Stimulated activated naive CD8-positive, alpha-beta T cell treated with anti-CD3 and anti-CD28 coated beads, Interleukin-15, Interleukin-2, amounts not matched to agents 100 ng/mL and 50 ng/mL, for 24 hours (primary cell): ENCODE measurements at regions not wholly inside any gene's neighbourhood (a gene's known extent, or its start where the extent isn't known, plus 50 kb on each side); places are given as distances from the start of the nearest gene placed in this dataset.
A peak's percentile ranks its signal among the peaks of the same experiment; 100 is the strongest.

Source experiments
- H3K27ac Mint-ChIP-seq: one replicate; pipeline ENCODE4 v1.8.0; 2021; ENCODE audit warnings: mild to moderate bottlenecking, mixed read lengths
- H3K27me3 Mint-ChIP-seq: one replicate; pipeline ENCODE4 v1.8.0; 2021; ENCODE audit warnings: mixed read lengths
- H3K36me3 Mint-ChIP-seq: one replicate; pipeline ENCODE4 v1.8.0; 2021; ENCODE audit warnings: low read depth, mixed read lengths
- H3K4me1 Mint-ChIP-seq: one replicate; pipeline ENCODE4 v1.8.0; 2021; ENCODE audit warnings: low read depth, mixed read lengths
- H3K4me3 Mint-ChIP-seq: one replicate; pipeline ENCODE4 v1.8.0; 2021; ENCODE audit warnings: mild to moderate bottlenecking, mixed read lengths
- H3K9me3 Mint-ChIP-seq: one replicate; pipeline ENCODE4 v1.8.0; 2021; ENCODE audit warnings: mixed read lengths

DNA sequence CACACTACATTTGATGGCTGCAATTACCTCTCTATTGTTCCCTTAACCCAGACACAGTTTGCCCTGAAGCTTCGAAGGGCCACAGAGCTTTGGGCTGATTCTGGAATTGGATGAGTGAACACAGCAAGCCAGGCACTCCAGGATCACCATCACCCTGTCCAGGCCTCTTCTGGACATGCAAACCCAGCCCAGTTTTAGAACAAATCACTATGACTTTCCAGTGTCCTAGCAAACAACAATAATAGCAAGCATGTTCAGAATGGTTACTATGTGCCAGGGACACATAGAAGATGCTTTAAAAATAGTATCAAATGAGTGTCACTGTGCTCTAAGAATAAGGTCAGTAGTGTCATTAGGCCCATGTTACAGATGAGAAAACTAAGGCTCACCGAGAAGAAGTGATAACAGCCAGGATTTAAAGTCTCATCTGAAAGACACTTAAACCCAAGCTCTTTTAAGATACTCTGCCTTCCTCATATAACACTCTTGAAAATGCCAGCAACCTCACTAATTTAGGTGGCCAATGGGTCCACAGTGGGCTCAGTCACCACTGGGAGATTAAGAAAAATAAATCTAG is 191.7 kb upstream of the STK17B start:
- Mint-ChIP-seq H3K36me3 (no peaks in the 10 kb centered on the region), H3K27ac (no peak overlapping the region), H3K9me3 (peaks cover 6% of the 10 kb centered on the region), H3K4me3 (no peak overlapping the region), H3K27me3 (no peaks in the 10 kb centered on the region), H3K4me1 (peaks cover 7% of the 10 kb centered on the region)

DNA sequence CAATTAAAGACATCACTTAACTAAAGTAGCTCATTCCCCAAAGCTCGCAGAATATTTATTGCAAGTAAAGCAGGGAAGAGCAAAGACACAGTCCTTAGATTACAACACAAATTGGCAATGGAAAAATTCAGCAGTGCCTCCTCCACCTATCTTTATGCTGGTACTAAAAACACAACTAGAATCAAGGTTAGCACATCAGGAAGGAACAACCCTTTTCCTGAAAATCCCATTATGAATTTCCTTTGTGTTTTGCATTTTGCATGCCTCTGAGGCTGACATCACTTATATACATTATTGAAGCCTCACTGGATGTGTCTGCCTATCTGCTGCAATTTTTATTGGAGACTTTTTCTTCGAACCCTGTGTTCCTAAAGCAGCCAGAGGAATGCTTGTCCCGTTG is 193.8 kb upstream of the STK17B start:
- Mint-ChIP-seq H3K27me3 (no peaks in the 10 kb centered on the region), H3K4me1 (peaks cover 7% of the 10 kb centered on the region), H3K27ac (no peak overlapping the region), H3K4me3 (no peak overlapping the region), H3K9me3 (peaks cover 13% of the 10 kb centered on the region), H3K36me3 (no peaks in the 10 kb centered on the region)

DNA sequence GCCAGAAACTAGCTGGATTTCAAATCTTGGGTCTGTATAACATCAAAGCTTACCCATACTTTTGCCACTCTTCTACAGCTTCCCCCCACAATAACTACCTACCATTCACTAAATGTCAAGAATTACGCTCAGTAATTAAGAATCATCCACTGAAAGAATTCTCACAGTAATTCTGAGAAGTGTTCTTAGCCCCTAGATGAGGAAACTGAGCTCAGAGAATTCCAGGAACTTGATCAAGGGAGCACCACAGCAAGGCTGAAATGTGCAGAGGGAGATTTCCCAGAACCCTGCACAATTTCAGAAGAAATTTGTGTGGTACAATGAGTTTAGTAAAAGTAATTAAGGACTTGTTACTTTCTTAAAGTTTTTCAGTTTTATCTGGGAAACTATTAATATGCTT is 194.5 kb upstream of the STK17B start:
- no peak overlapping the region for H3K4me3 Mint-ChIP-seq
- H3K36me3 Mint-ChIP-seq = no peaks in the 10 kb centered on the region
- peaks cover 7% of the 10 kb centered on the region for H3K4me1 Mint-ChIP-seq
- peak overlapping the region; percentile 10 for H3K27ac Mint-ChIP-seq
- H3K9me3 Mint-ChIP-seq = peaks cover 13% of the 10 kb centered on the region
- H3K27me3 Mint-ChIP-seq = no peaks in the 10 kb centered on the region

DNA sequence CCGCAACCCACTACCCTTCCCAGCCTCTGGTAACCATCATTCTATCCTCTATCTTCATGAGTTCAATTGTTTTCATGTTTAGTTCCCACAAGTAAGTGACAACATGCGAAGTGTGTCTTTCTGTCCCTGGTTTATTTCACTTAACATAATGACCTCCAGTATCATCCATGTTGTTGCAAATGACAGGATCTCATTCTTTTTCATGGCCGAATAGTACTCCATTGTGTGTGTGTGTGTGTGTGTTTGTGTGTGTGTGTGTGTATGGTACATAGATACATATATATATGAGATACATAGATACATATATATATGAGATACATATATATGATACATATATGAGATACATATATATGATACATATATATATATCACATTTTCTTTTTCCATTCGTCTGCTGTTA is 196.3 kb upstream of the STK17B start:
- Mint-ChIP-seq H3K27ac (no peak overlapping the region), H3K4me3 (no peak overlapping the region), H3K27me3 (no peaks in the 10 kb centered on the region), H3K4me1 (peaks cover 7% of the 10 kb centered on the region), H3K36me3 (no peaks in the 10 kb centered on the region), H3K9me3 (peaks cover 13% of the 10 kb centered on the region)

DNA sequence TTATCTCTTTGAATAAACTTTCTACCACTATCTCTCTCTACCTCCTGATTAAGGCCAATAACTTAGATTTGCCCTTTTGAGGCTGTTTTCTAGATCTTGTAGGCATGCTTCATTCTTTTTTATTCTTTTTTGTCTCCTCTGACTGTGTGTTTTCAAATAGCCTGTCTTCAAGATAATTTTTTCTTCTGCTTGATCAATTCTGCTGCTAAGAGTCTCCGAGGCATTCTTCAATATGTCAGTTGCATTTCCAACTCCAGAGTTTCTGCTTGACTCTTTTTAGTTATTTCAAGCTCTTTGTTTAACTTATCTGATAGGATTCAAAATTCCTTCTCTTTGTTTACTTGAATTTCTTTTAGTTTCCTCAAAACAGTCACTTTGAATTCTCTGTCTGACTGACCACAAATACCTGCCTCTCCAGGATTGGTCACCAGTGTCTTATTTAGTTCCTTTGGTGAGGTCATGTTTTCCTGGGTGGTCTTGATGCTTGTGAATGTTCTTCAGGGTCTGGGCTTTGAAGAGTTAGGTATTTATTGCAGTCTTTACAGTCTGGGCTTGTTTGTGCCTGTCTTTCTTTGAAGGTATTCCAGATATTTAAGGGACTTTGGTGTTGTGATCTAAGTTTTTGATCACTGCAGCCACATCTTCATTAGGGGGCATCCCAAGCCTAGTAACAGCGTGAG is 197.3 kb upstream of the STK17B start:
- Mint-ChIP-seq H3K36me3 (no peaks in the 10 kb centered on the region), H3K4me3 (no peak overlapping the region), H3K27me3 (no peaks in the 10 kb centered on the region), H3K9me3 (peaks cover 13% of the 10 kb centered on the region), H3K27ac (no peak overlapping the region), H3K4me1 (peaks cover 7% of the 10 kb centered on the region)

DNA sequence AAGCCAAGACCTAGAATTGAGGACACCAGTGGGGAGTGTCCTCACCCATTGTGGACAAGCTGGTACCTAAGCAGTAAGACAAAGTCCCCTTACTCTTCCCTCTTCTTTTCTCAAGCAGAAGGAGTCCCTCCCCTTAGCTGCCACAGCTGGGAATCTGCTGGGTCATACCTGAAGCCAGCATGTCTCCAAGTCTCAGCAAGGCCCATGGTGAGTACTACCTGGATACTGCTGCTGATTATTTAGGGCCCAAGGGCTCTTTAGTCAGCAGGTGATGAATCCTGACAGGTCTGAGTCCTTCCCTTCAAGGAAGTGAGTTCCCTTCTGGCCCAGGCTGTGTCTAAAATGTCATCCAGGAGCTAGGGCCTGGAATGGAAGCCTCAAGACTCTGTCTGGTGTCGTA is 198.6 kb upstream of the STK17B start:
- H3K27me3 Mint-ChIP-seq = peaks cover 3% of the 10 kb centered on the region
- peaks cover 7% of the 10 kb centered on the region for H3K4me1 Mint-ChIP-seq
- no peak overlapping the region for H3K4me3 Mint-ChIP-seq
- peaks cover 13% of the 10 kb centered on the region for H3K9me3 Mint-ChIP-seq
- no peak overlapping the region for H3K27ac Mint-ChIP-seq
- no peaks in the 10 kb centered on the region for H3K36me3 Mint-ChIP-seq

DNA sequence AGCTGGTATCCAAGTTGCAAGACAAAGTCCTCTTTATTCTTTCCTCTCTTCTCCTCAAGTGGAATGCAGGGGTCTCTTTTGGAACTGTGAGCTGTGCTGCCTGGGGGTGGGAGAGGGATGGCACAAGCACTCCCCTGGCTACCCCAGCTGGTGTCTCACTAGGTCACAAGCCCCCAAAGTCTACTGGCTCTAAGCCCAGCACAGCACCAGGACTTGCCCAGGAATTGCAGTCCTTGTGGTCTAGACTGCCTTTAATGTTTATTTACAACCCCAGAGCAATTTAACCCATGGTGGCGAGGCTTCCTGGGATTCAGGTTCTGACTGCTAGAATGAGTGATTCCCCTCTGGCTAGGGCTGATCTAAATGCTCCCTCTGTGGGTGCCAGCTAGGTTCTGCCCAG is 199.0 kb upstream of the STK17B start:
- Mint-ChIP-seq H3K36me3 (no peaks in the 10 kb centered on the region), H3K27me3 (peaks cover 3% of the 10 kb centered on the region), H3K4me1 (peaks cover 7% of the 10 kb centered on the region), H3K4me3 (no peak overlapping the region), H3K9me3 (peaks cover 13% of the 10 kb centered on the region), H3K27ac (no peak overlapping the region)

DNA sequence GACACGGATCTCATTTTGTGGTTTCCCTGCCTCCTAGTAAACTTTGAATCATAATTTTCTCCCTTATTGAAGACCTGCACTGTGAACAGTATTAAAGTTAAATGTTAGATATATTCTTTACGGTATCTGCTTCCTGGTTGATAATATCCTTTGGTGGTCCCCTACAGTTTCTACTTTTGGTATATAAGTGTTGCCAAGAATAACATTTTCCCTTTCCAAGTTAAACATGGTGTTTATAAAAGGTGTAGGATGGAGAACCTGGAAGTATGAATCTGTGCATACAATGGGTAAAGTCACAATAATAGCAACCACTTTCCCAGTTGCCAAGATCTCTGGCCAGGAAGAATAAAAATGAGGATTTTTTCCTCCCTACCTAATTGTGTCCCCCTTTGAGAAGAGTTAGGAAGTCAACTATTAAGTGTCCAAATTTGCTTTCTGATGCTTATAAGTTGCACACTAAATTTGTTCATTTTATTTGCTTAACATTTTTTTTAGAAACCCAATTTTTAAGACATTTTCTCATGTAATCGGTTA is 201.0 kb upstream of the STK17B start:
- Mint-ChIP-seq H3K27ac (no peak overlapping the region), H3K27me3 (peaks cover 3% of the 10 kb centered on the region), H3K36me3 (no peaks in the 10 kb centered on the region), H3K4me3 (no peak overlapping the region), H3K9me3 (peaks cover 13% of the 10 kb centered on the region), H3K4me1 (peaks cover 5% of the 10 kb centered on the region)

DNA sequence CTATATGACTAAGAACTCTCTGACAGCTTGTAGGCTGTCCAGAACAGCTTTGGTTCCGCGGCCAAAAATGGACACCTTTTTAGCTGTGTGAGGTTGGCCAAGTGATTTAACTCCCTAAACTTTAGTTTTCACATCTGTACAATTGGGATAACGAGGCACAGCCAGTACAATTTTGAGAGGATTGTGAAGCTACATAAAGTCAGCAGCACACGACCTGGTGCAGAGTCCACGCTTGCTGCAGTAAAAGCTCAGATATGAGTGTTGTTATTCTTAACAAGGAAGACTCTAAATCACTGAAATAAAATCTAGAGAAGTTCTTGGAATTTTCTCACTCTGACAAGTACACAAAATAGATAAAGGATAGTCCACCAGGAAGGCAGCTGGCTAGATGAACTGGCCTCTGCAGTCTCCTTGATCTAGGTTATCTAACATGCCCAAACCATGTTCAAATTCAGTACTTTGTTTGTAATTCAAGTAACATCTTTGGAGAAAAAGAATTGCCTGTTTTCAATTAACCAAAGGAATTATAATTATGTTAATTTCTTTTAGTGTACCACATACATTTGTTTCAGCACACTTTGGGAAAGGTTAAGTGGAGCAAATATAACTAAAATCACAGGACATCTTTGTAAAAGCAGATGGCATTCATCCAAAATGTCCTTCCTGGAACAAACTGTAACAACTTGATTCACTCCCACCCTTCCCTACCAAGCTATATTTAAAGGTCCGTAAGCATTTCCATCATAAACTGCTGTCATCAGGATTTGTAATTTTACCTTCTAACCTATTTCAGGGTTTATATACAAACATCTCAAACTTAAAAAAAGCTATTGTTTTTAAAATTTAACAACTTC is 201.7 kb upstream of the STK17B start:
- Mint-ChIP-seq H3K4me3 (no peak overlapping the region), H3K36me3 (no peaks in the 10 kb centered on the region)

DNA sequence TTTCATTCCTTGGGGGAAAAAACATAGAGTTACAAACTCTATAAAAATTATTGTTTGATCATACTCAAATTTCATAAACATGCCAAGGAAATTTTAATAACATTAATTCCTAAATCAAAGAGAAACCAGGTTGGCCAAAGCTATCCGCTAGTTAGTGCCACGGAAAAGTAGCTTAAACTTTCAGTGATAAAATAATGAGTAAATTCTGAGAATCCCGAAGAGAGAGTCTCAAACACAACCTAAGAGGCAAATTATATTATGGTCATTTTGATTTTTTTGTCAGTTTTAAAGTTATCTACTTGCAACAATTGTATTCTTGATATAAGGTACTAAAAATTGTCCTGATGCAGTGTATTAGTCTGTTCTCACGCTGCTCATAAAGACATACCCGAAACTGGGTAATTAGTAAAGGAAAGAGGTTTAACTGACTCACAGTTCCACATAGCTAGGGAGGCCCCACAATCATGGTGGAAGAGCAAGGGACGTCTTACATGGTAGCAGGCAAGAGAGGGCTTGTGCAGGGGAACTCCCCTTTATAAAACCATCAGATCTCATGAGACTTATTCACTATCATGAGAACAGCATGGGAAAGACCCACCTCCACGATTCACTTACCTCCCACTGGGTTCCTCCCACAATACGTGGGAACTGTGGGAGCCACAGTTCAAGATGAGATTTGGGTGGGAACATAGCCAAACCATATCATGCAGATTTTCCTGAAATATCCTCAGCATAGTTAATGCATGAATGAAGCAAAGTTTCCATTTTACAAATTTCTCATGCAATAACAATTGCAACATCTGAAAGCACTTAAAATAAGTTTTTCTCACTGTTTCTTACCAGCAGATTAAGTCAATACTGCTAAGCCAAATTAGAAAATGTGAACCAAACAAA is 205.9 kb upstream of the STK17B start:
- Mint-ChIP-seq H3K9me3 (no peaks in the 10 kb centered on the region), H3K27ac (peak overlapping the region; percentile 79), H3K4me3 (no peak overlapping the region), H3K4me1 (peaks cover 16% of the 10 kb centered on the region), H3K27me3 (peaks cover 3% of the 10 kb centered on the region), H3K36me3 (no peaks in the 10 kb centered on the region)

More for the DNA sequence above, 201.7 kb upstream of the STK17B start:
- Mint-ChIP-seq H3K4me1 (peaks cover 12% of the 10 kb centered on the region), H3K27me3 (peaks cover 3% of the 10 kb centered on the region), H3K9me3 (peaks cover 7% of the 10 kb centered on the region), H3K27ac (no peak overlapping the region)

DNA sequence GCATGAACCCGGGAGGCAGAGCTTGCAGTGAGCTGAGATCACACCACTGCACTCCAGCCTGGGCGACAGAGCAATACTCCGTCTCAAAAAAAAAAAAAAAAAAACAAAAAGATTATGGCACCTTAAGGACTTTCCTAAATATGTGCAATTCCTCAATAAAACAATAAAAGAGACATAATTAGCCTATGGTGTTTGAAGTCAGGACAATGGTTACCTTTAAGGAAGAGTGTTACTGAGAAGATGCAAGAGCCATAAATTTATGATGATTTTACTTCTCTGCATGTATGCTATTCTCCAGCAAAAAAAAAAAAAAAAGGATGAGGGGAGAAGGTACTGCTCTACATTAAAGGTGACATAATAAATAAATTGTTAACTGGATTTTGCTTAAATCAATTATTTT is 208.2 kb upstream of the STK17B start:
- Mint-ChIP-seq H3K27me3 (peaks cover 8% of the 10 kb centered on the region), H3K36me3 (no peaks in the 10 kb centered on the region), H3K9me3 (no peaks in the 10 kb centered on the region), H3K4me1 (peaks cover 16% of the 10 kb centered on the region), H3K27ac (no peak overlapping the region), H3K4me3 (no peak overlapping the region)

DNA sequence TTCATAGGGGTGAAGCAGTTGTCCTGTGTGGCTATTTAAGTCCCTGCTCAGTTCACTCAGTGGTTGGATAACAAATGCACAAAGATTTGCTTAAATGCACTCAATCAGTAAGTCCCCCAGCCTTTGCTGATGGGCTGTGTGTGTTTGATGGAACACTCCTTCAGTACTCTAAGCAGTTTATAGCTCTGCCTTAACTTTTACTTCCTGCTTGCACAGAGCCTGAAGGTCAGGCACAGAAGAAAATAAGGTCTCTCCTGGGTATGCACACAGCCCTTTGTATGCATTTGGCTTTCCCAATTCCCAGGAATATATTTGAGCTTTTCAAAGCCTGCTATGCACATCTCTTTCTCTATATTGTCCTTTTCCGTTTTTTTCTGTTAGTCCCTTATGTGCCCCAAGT is 208.7 kb upstream of the STK17B start:
- peaks cover 16% of the 10 kb centered on the region for H3K4me1 Mint-ChIP-seq
- H3K27me3 Mint-ChIP-seq = peaks cover 7% of the 10 kb centered on the region
- no peak overlapping the region for H3K27ac Mint-ChIP-seq
- no peak overlapping the region for H3K4me3 Mint-ChIP-seq
- H3K36me3 Mint-ChIP-seq = no peaks in the 10 kb centered on the region
- H3K9me3 Mint-ChIP-seq = no peaks in the 10 kb centered on the region

DNA sequence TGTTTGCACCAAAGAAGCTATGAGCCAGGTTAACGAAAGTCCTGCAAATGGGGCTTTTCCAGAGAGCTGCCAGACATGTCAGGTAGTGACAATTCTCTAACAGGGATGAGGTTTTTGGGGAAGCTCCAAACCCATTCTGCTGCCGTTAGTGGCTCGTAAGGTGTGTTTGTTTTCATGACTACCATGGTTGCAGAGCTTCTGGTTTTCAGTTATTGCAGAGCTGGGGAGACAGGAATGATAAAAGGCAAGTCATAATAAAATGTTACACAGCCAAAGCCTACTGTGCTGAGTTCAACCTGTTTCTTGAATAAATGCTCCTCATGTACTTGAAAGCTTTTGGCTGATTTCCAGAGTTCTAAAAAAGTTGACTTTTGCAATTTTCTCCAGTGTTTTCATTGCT is 209.2 kb upstream of the STK17B start:
- H3K27ac Mint-ChIP-seq = no peak overlapping the region
- H3K36me3 Mint-ChIP-seq = no peaks in the 10 kb centered on the region
- no peak overlapping the region for H3K4me3 Mint-ChIP-seq
- no peaks in the 10 kb centered on the region for H3K9me3 Mint-ChIP-seq
- H3K4me1 Mint-ChIP-seq = peaks cover 16% of the 10 kb centered on the region
- peaks cover 7% of the 10 kb centered on the region for H3K27me3 Mint-ChIP-seq

DNA sequence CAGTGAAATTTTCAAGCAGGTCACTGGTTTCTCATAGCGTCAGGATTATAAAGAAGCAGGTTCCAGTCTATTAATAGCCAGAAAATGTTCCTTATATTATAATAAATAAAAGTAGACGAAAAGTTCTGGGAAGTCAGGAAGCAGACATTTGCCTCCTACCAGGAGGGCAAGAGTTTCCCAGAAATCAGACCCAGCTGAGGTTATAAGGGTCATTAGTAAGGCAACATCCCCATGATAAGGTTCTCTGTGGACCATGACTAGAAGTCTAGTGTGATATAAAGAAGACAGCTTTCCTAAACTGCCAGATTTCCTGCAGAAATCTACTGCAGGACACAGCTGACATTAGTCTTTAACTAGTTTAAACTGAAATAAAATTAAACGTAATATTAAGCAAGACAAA is 210.1 kb upstream of the STK17B start:
- Mint-ChIP-seq H3K27ac (no peak overlapping the region), H3K36me3 (no peaks in the 10 kb centered on the region), H3K9me3 (no peaks in the 10 kb centered on the region), H3K4me3 (no peak overlapping the region), H3K27me3 (peaks cover 7% of the 10 kb centered on the region), H3K4me1 (peaks cover 16% of the 10 kb centered on the region)
